H1 (cell line): ENCODE measurements at regions not wholly inside any gene's neighbourhood (a gene's known extent, or its start where the extent isn't known, plus 50 kb on each side); places are given as distances from the start of the nearest gene placed in this dataset.

ENCODE experiments used
- BCL11A ChIP-seq, 2 experiments: IDR thresholded peaks; one replicate each; pipeline ENCODE4 v1.6.1; 2011; ENCODE audit warnings: low read depth in 2 of 2, low read length in 2 of 2, mild to moderate bottlenecking in 2 of 2
- CEBPB ChIP-seq: IDR thresholded peaks from 2 replicates; pipeline ENCODE4 v1.6.1; 2012; ENCODE audit warnings: low read depth, low read length
- GABPA ChIP-seq: IDR thresholded peaks from 2 replicates; pipeline ENCODE4 v1.6.1; 2011; ENCODE audit warnings: mild to moderate bottlenecking, low read length, moderate library complexity, borderline replicate concordance; ENCODE audit not compliant: insufficient read depth
- JUND ChIP-seq: IDR thresholded peaks from 2 replicates; pipeline ENCODE4 v1.6.1; 2011; ENCODE audit warnings: mild to moderate bottlenecking, improper control_type of control experiment, low read length
- KDM4A ChIP-seq: IDR thresholded peaks from one replicate; pipeline ENCODE4 v1.7.1; 2012; ENCODE audit warnings: low read depth, mild to moderate bottlenecking, moderate library complexity, low read length, inconsistent platforms; ENCODE audit not compliant: severe bottlenecking
- KDM5A ChIP-seq: fragments of 200-600 bp; IDR thresholded peaks from 2 replicates; pipeline ENCODE4 v1.7.1; 2012; ENCODE audit warnings: mild to moderate bottlenecking, low read length, inconsistent platforms, mixed read lengths
- POU5F1 ChIP-seq: IDR thresholded peaks from 2 replicates; pipeline ENCODE4 v1.6.1; 2011; ENCODE audit warnings: low read depth, mild to moderate bottlenecking, low read length, moderate library complexity
- RBBP5 ChIP-seq: IDR thresholded peaks from 2 replicates; pipeline ENCODE4 v1.7.1; 2012; ENCODE audit warnings: low read depth, mild to moderate bottlenecking, inconsistent platforms, low read length, moderate library complexity, borderline replicate concordance
- SAP30 ChIP-seq: fragments of 300-600 bp; sonication (generic); IDR thresholded peaks from 2 replicates; pipeline ENCODE4 v1.7.1; 2012; ENCODE audit warnings: low read length, moderate library complexity, mild to moderate bottlenecking, inconsistent platforms; ENCODE audit not compliant: insufficient read depth, insufficient replicate concordance
- SIN3A ChIP-seq, 2 experiments: IDR thresholded peaks in 1 of 2; conservative IDR thresholded peaks in 1 of 2; 2 replicates each; pipeline ENCODE4 v1.6.1; 2011 to 2012; ENCODE audit warnings: low read length in 2 of 2, improper control_type of control experiment in 1 of 2, low read depth in 1 of 2, mild to moderate bottlenecking in 1 of 2
- SP1 ChIP-seq: IDR thresholded peaks from 2 replicates; pipeline ENCODE4 v1.6.1; 2011; ENCODE audit warnings: low read depth, low read length
- SP2 ChIP-seq: IDR thresholded peaks from 2 replicates; pipeline ENCODE4 v1.6.1; 2012; ENCODE audit warnings: mild to moderate bottlenecking, low read length, inconsistent platforms
- SP4 ChIP-seq: IDR thresholded peaks from 2 replicates; pipeline ENCODE4 v1.6.1; 2012; ENCODE audit warnings: low read length, inconsistent platforms
- YY1 ChIP-seq: IDR thresholded peaks from 2 replicates; pipeline ENCODE4 v1.6.1; 2011; ENCODE audit warnings: low read depth, mild to moderate bottlenecking, low read length

GRCh38 chr4:123096038-123096437 is 173.6 kb upstream of the NUDT6 start (continued):
- TF ChIP-seq JUND (no peak), SP4 (no peak), POU5F1 (no peak), GABPA (no peak), KDM4A (no peak), KDM5A (no peak), SP2 (no peak), RBBP5 (no peak), YY1 (no peak), BCL11A (IDR thresholded peaks at IDR 0.05; ENCODE audit: low read depth in 2 of 2, low read length in 2 of 2) (no peak), SP1 (no peak), CEBPB (no peak), SIN3A (conservative IDR thresholded peaks at IDR 0.05 in 1 of 2, IDR thresholded peaks at IDR 0.05 in 1 of 2; ENCODE audit: low read depth in 1 of 2, low read length in 2 of 2) (0 out of 4 replicates have a peak, but pooled peaks of 1 of the 2 experiments have one; percentile 17), SAP30 (no peak)
